Neural crest cell (in vitro differentiated cells): ENCODE measurements at regions not wholly inside any gene's neighbourhood (a gene's known extent, or its start where the extent isn't known, plus 50 kb on each side); places are given as distances from the start of the nearest gene placed in this dataset.

Source experiments
- DNase-seq: peaks from one replicate; pipeline ENCODE4 v3.0.0; 2021; ENCODE audit warnings: low read depth, mixed read lengths, low spot score
- H3K27ac Mint-ChIP-seq: one replicate; pipeline ENCODE4 v1.8.0; 2021; ENCODE audit warnings: mild to moderate bottlenecking, mixed read lengths; ENCODE audit not compliant: unreplicated experiment
- H3K27me3 Mint-ChIP-seq: 2 replicates; pipeline ENCODE4 v1.8.0; 2021; ENCODE audit warnings: low read depth, mild to moderate bottlenecking, mixed read lengths
- H3K36me3 Mint-ChIP-seq: 2 replicates; pipeline ENCODE4 v1.8.0; 2021; ENCODE audit warnings: low read depth, mild to moderate bottlenecking, mixed read lengths
- H3K4me1 Mint-ChIP-seq: 2 replicates; pipeline ENCODE4 v1.8.0; 2021; ENCODE audit warnings: mixed read lengths
- H3K4me3 Mint-ChIP-seq: one replicate; pipeline ENCODE4 v1.8.0; 2021; ENCODE audit warnings: mild to moderate bottlenecking, mixed read lengths
- H3K9me3 Mint-ChIP-seq: 2 replicates; pipeline ENCODE4 v1.8.0; 2021; ENCODE audit warnings: mixed read lengths
- CTCF ChIP-seq: fragments of 200-600 bp; sonication (generic); conservative IDR thresholded peaks from 2 replicates; pipeline ENCODE4 v1.5.0; 2021; ENCODE audit warnings: antibody characterized with exemption, mild to moderate bottlenecking

GRCh38 chr2:12343141-12343540, 373.6 kb upstream of the TRIB2 start:
- Mint-ChIP-seq H3K4me3 (no peak overlapping the region), H3K36me3 (no peaks in the 10 kb centered on the region), H3K9me3 (peaks cover 3% of the 10 kb centered on the region), H3K27ac (no peak overlapping the region), H3K27me3 (no peaks in the 10 kb centered on the region), H3K4me1 (no peaks in the 10 kb centered on the region)
- no peak for TF ChIP-seq CTCF
- DNase-seq: no peak

GRCh38 chr2:12347066-12347493, 369.7 kb upstream of the TRIB2 start:
- no peak for DNase-seq
- H3K27ac Mint-ChIP-seq: no peak overlapping the region
- H3K27me3 Mint-ChIP-seq: no peaks in the 10 kb centered on the region
- H3K4me3 Mint-ChIP-seq: no peak overlapping the region
- H3K4me1 Mint-ChIP-seq: peaks cover 4% of the 10 kb centered on the region
- no peak for TF ChIP-seq CTCF
- H3K36me3 Mint-ChIP-seq: no peaks in the 10 kb centered on the region
- H3K9me3 Mint-ChIP-seq: peaks cover 3% of the 10 kb centered on the region

DNA sequence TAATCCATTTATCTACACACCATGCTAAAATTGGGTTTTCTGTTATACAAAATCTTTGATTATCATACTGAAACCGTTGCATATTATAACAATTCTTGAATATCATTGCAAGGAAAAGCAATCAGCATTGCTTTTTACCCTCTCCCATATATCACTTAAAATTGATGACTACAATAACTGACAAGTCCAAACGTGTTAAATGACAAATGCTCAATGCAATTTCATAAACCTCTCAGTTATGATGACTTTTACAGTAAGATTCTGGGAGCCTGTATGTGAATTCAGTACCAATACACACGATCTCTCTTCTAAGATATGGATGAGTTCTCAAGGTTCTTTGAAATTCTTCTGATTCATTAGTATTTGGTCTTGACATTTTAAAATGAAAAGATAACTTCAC, 368.5 kb upstream of the TRIB2 start:
- Mint-ChIP-seq H3K27ac (no peak overlapping the region), H3K4me1 (peaks cover 4% of the 10 kb centered on the region), H3K36me3 (no peaks in the 10 kb centered on the region), H3K4me3 (no peak overlapping the region), H3K27me3 (no peaks in the 10 kb centered on the region), H3K9me3 (peaks cover 3% of the 10 kb centered on the region)
- no peak for DNase-seq
- no peak for TF ChIP-seq CTCF

- no peak for TF ChIP-seq CTCF
Observed at GRCh38 chr2:12350821-12351220, 365.9 kb upstream of the TRIB2 start.

GRCh38 chr2:12352889-12353288, 363.8 kb upstream of the TRIB2 start:
- H3K27me3 Mint-ChIP-seq: no peaks in the 10 kb centered on the region
- no peaks in the 10 kb centered on the region for H3K36me3 Mint-ChIP-seq

More at GRCh38 chr2:12350821-12351220, 365.9 kb upstream of the TRIB2 start:
- Mint-ChIP-seq H3K4me1 (peaks cover 4% of the 10 kb centered on the region), H3K9me3 (no peaks in the 10 kb centered on the region), H3K4me3 (no peak overlapping the region), H3K27me3 (no peaks in the 10 kb centered on the region), H3K36me3 (no peaks in the 10 kb centered on the region), H3K27ac (no peak overlapping the region)
- DNase-seq: no peak

More at GRCh38 chr2:12352889-12353288, 363.8 kb upstream of the TRIB2 start:
- no peak for DNase-seq
- Mint-ChIP-seq H3K27ac (no peak overlapping the region), H3K4me3 (no peak overlapping the region), H3K9me3 (no peaks in the 10 kb centered on the region), H3K4me1 (peaks cover 4% of the 10 kb centered on the region)
- no peak for TF ChIP-seq CTCF
